Endothelial cell (in vitro differentiated cells): ENCODE measurements at regions not wholly inside any gene's neighbourhood (a gene's known extent, or its start where the extent isn't known, plus 50 kb on each side); places are given as distances from the start of the nearest gene placed in this dataset.

ENCODE experiments used
- DNase-seq: peaks from one replicate; pipeline ENCODE4 v3.0.0; 2021; ENCODE audit warnings: low spot score
- H3K27ac Mint-ChIP-seq: one replicate; pipeline ENCODE4 v1.8.0; 2021; ENCODE audit warnings: mixed read lengths, inconsistent platforms; ENCODE audit not compliant: unreplicated experiment
- H3K27me3 Mint-ChIP-seq: one replicate; pipeline ENCODE4 v1.8.0; 2021; ENCODE audit warnings: mild to moderate bottlenecking, moderate library complexity, mixed read lengths, inconsistent platforms; ENCODE audit not compliant: unreplicated experiment
- H3K36me3 Mint-ChIP-seq: one replicate; pipeline ENCODE4 v1.8.0; 2021; ENCODE audit warnings: mild to moderate bottlenecking, low read depth, mixed read lengths, inconsistent platforms; ENCODE audit not compliant: unreplicated experiment
- H3K4me1 Mint-ChIP-seq: one replicate; pipeline ENCODE4 v1.8.0; 2021; ENCODE audit warnings: mild to moderate bottlenecking, mixed read lengths, inconsistent platforms; ENCODE audit not compliant: unreplicated experiment
- H3K4me3 Mint-ChIP-seq: one replicate; pipeline ENCODE4 v1.8.0; 2021; ENCODE audit warnings: mild to moderate bottlenecking, mixed read lengths, inconsistent platforms; ENCODE audit not compliant: unreplicated experiment
- H3K9me3 Mint-ChIP-seq: one replicate; pipeline ENCODE4 v1.8.0; 2021; ENCODE audit warnings: mixed read lengths, inconsistent platforms; ENCODE audit not compliant: unreplicated experiment
- CTCF ChIP-seq: fragments of 200-600 bp; sonication (generic); IDR thresholded peaks from one replicate; pipeline ENCODE4 v1.5.0; 2021; ENCODE audit warnings: antibody characterized with exemption; ENCODE audit not compliant: unreplicated experiment

DNA sequence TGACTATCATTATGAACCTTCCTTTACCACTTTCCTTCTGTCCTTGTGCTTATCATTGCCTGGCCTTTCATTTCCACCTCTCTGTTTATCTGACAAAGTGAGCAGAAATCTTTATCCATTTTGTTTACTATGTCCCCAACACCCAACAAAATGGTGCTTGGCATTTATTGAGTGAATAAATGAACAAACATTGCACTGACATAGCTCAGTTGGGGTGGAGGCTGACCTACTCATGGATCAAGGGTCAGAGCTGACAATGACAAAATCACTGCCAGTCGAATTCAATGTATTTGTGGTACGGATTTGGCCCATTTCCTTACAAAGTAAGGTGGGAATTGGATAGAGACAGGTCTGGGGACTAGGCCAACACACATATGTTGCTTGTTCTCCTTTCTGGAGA is 257.4 kb upstream of the PLXNA2 start:
- no peaks in the 10 kb centered on the region for H3K36me3 Mint-ChIP-seq
- H3K27ac Mint-ChIP-seq: no peak overlapping the region
- no peaks in the 10 kb centered on the region for H3K9me3 Mint-ChIP-seq
- TF ChIP-seq CTCF: no peak
- H3K4me3 Mint-ChIP-seq: no peak overlapping the region
- no peaks in the 10 kb centered on the region for H3K4me1 Mint-ChIP-seq
- peaks cover 2% of the 10 kb centered on the region for H3K27me3 Mint-ChIP-seq
- no peak for DNase-seq

GRCh38 chr1:208503787-208504186 is 259.6 kb upstream of the PLXNA2 start:
- Mint-ChIP-seq H3K36me3 (no peaks in the 10 kb centered on the region), H3K27me3 (peaks cover 2% of the 10 kb centered on the region), H3K4me1 (no peaks in the 10 kb centered on the region), H3K9me3 (no peaks in the 10 kb centered on the region), H3K4me3 (no peak overlapping the region), H3K27ac (no peak overlapping the region)
- DNase-seq: no peak
- TF ChIP-seq CTCF: no peak

DNA sequence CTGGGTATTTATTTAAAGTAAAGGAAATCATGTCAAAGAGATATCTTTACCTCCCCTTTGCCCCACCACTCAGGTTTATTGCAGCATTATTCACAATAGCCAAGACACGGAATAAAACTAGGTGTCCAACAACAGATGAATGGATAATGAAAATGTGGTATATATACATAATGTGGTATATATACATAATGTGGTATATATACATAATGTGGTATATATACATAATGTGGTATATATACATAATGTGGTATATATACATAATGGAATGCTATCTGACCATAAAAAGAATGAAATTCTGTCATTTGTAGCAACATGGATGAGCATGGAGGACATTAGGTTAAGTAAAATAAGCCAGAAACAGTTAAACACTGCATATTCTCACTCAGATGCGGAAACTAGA is 262.6 kb upstream of the PLXNA2 start:
- no peaks in the 10 kb centered on the region for H3K4me1 Mint-ChIP-seq
- H3K27me3 Mint-ChIP-seq: no peaks in the 10 kb centered on the region
- DNase-seq: no peak
- TF ChIP-seq CTCF: no peak
- H3K4me3 Mint-ChIP-seq: no peak overlapping the region
- no peaks in the 10 kb centered on the region for H3K36me3 Mint-ChIP-seq
- no peak overlapping the region for H3K27ac Mint-ChIP-seq
- no peaks in the 10 kb centered on the region for H3K9me3 Mint-ChIP-seq

DNA sequence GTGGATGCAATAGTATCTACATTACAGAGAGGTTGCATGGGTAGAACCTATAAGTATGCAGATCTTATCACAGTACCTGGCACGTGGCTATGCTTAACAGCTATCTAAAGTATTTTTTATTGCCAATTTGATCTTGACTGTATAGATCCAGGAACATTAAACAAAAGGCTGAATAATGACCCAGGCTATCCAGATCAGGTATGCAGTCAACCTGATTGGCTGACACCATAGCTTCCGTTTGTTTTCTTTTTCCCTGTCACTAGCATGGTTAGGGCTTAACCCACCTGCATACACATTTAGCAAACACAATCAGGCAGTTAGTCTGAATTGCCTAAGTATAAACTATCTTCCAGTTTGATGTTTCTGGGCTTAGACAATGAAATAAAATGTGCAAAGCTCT is 264.9 kb upstream of the PLXNA2 start:
- no peaks in the 10 kb centered on the region for H3K9me3 Mint-ChIP-seq
- H3K36me3 Mint-ChIP-seq: no peaks in the 10 kb centered on the region
- TF ChIP-seq CTCF: no peak
- peaks cover 2% of the 10 kb centered on the region for H3K27me3 Mint-ChIP-seq
- no peak overlapping the region for H3K4me3 Mint-ChIP-seq
- DNase-seq: no peak
- H3K4me1 Mint-ChIP-seq: no peaks in the 10 kb centered on the region
- no peak overlapping the region for H3K27ac Mint-ChIP-seq

GRCh38 chr1:208510192-208510952 is 266.2 kb upstream of the PLXNA2 start:
- H3K36me3 Mint-ChIP-seq: no peaks in the 10 kb centered on the region
- H3K9me3 Mint-ChIP-seq: no peaks in the 10 kb centered on the region
- TF ChIP-seq CTCF: no peak
- H3K27ac Mint-ChIP-seq: no peak overlapping the region
- no peak for DNase-seq
- no peak overlapping the region for H3K4me3 Mint-ChIP-seq
- H3K4me1 Mint-ChIP-seq: no peaks in the 10 kb centered on the region
- peaks cover 2% of the 10 kb centered on the region for H3K27me3 Mint-ChIP-seq
